ENCODE measurements at regions not wholly inside any gene's neighbourhood (a gene's known extent, or its start where the extent isn't known, plus 50 kb on each side); places are given as distances from the start of the nearest gene placed in this dataset.
"Not testable (repeated sequence)": the region's sequence is repeated elsewhere in the genome, so short reads cannot be mapped to it uniquely, and the experiment has no call there.

GRCh38 chr17:77509089-77509488, 368.3 kb downstream of the SEC14L1 start:
- DNase-seq, result no peak

- no peak for DNase-seq
These were observed 368.8 kb downstream of the SEC14L1 start for GRCh38 chr17:77509599-77509998.

DNA sequence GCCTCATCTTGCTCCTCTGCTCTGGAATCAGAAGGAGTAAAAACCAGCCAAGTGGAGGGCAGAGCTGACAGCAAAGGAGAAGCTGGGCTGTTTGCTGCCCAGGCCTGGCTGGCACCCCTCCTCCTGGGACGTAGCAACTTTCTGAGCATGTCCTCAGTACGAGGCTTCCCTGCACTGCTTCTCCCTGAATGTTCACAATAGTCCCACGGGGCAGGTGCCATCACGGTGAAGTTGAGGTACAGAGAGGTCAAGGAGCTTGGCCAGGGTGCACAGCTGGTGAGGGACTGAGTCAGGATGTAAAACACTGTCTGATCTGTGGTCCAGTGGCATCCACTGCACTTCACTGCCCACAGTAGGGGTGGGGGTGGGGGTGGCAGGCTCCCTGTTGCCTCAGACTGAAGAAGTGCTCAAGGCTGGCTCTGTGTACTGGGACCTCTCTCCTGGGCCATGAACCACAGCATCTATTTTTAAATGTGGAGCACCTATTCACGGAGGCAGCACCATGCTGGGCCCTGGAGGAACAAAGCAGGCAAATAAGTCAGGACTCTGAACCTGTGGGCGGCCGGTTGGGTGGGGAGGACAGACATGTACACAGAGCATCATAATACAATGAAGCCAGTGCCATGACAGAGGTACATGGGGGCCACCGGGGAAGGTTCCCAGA, 369.5 kb downstream of the SEC14L1 start:
- no peak for DNase-seq

- DNase-seq, result no peak
These were observed 370.8 kb downstream of the SEC14L1 start for GRCh38 chr17:77511514-77512061.

- no peak for DNase-seq
These were observed 371.5 kb downstream of the SEC14L1 start for GRCh38 chr17:77512062-77512946.

- no peak for DNase-seq
These were observed 372.3 kb downstream of the SEC14L1 start for GRCh38 chr17:77513045-77513444.

- DNase-seq, result no peak
These were observed 374.5 kb downstream of the SEC14L1 start for GRCh38 chr17:77515227-77515626.

GRCh38 chr17:77516902-77517301, 376.1 kb downstream of the SEC14L1 start:
- DNase-seq, result no peak

DNA sequence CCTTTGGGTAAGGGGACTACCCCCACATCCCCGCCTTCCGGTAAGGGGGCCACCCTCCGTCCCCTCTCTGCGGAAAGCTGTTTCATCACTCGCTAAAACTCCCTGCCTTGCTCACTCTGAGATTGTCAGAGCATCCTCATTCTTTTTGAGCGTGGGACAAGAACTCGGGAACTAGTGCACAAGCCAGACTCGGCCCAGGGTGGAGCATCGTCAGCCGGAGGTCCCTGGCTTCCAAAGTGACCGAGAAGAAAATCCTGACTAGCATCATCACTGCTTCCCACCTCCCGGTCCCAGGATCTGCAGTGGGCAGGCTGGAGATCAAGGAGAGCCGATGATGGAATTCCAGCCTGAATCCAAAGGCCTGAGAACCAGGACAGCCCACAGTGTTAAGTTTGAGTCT, 380.3 kb downstream of the SEC14L1 start:
- DNase-seq, result no peak

GRCh38 chr17:77523540-77523939, 382.8 kb downstream of the SEC14L1 start:
- DNase-seq, result no peak

DNA sequence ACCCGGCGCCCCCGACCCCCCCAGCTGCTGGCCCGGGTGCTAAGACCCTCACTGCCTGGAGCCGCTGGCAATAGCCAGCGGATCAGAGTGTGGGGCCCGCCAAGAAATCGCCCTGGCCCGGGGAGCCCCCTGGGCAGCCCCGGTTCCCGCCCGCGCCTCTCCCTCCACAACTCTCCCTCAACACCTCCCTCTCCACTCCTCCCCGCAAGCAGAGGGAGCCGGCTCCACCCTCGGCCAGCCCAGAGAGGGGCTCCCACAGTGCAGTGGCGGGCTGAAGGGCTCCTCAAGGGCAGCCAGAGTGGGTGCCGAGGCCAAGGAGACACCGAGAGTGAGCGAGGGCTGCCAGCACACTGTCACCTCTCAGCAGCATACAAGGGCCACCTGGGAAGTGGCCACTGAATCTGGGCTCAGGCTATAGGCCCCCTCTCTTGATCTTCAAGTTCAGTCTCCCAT, 385.5 kb downstream of the SEC14L1 start:
- DNase-seq, result no peak

DNA sequence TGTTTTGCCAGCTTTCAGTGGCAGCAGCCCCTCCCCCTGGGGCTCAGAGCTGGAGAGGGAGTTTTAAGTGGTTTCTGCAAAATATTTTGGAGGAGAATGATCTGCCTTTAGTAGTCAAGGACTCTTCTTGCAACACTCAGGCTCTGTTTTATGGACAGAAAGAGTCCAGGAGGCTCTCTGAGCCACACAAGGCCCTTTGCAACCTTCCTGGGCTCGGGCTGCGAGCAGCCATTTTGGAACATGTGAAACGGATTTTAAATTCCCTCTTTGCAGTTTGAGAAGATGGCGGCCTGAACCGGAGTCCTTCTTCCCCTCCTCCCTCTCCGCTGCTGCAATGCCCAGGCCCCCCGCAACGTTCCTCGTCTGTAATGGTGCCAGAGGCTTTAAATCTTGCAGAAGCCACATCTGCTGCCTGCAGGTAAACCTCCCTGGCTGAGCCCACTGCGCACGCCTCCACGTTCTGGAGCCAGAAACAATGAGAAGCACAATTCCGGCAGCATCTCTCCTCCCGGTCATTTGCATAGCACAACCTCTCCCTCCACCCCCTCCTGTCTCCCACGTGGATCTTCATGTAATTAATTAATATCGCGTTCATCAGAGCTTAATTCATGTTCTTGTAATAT, 386.1 kb downstream of the SEC14L1 start:
- no peak for DNase-seq

GRCh38 chr17:77527409-77527808, 386.6 kb downstream of the SEC14L1 start:
- DNase-seq, result no peak

GRCh38 chr17:77527836-77528505, 387.2 kb downstream of the SEC14L1 start:
- no peak for DNase-seq

DNA sequence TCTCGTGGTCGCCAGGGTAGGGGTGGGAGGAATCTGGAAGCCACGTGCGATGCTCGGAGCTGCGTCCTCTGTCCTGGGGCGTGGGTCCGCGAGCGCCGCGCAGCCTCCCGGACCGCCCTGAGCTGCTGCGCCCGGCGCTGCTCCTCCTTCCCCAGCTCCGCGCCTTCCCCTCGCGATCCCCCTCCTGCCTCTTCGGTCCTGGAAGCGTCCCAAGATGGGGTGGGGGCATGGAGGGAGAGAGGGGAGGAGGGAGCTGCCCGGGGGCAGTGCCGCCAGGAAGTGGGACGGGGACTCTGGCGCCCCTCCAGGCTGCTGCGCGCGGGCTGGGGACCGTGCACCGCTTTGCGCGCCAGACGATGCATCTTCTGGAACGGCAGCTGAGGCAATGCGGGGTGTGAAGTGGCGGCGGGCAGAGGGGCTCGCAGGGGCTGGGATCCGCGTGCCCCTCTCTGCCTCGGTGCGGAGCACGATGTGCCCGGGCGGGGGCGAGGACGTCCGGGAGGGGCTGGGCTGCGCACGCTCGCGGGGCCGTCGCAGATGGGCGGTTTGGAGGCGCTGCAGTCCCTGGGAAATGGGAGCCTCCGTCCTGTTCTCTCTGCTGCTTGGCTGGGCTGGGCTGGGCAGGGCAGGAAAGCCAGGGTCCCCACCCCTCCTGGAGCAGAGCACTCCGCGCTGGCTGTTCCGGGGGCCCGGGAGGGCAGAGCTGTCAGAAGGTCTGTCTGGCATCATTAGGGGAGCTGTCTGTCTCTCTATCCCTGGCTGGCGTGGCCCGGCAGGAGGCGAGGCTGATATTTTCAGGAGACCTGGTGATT, 388.0 kb downstream of the SEC14L1 start:
- no peak for DNase-seq

DNA sequence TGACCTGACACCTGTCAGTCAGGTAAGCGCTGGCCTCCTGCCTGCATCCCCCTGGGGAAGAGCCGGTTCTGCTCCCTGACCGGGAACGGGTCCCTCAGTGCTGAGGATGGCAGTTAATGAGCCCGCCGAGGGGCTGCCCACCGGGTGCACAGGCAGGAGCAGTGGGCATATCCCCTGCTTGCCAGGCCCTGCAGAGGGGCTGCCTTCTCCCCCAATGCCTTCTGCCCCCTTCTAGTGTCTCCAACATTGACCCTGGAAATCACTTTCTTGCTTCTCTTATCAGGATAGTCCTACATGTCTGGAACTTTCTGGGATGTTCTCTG, 388.5 kb downstream of the SEC14L1 start:
- DNase-seq, result no peak

DNA sequence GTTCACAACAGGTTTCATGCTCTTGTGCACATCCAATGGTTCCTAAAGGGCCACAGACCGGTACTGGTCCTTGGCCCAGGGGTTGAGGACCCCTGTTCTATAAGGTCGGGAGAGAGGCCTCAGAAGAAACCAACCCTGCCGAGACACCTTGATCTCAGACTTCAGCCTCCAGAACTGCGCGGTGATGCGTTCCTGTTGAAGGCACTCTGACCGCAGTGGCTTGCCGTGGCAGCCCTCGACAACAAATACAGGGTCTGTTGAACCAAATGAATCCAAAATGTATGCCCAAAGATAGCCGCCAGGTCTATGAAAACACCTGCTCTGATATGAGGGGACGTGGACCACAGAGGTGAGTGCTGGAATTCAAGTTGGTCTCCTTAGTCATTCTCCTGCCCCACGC, 389.8 kb downstream of the SEC14L1 start:
- no peak for DNase-seq

DNA sequence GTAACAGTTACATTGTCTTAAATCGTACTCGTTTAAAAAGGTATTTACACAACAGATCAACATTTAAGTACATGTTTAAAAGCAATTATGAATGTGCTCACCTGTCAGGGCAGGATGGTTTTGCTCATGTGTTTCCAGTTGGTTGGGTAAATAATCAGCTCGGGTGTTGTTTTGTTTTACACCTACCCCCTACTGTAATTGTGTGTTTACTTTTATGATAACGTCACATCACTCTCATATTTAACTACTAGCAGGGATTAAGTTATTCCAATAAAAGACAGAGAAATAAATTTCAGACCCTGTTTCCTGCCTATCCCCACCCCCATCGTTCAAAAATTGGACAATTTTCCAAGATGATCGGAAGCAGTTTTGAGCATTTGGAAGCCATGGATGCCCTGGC, 390.2 kb downstream of the SEC14L1 start:
- no peak for DNase-seq

DNA sequence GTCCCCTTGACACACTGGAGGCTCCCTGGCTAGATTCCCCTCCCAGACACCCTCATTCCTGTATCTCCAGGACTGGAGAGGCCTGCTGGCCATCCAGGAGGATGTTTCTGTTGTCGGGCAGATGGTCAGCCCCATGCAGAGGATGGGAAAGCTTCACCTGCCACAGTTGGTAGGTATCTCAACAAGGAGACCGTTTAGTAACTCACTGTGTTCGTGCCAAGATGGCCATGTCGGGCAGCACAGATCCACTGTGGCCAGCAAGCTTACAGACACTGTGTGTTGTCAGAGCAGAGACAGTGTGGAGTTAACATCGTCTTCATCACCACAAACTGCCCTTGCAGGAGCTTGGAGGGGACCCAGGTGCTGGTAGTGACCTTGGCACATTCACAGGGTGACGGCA, 390.9 kb downstream of the SEC14L1 start:
- DNase-seq, result no peak

GRCh38 chr17:77533697-77534096, 392.9 kb downstream of the SEC14L1 start:
- DNase-seq, result not testable (repeated sequence)

DNA sequence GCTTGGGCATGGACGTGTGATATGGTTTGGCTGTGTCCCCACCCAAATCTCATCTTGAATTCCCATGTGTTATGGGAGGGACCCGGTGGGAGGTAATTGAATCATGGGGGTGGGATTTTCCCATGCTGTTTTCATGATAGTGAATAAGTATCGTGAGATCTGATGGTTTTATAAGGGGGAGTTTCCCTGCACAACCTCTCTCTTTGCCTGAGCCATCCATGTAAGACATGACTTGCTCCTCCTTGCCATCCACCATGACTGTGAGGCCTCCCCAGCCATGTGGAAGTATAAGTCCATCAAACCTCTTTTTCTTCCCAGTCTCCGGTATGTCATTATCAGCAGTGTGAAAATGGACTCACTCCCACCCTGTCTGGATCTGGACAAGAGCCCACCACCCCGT, 393.4 kb downstream of the SEC14L1 start:
- no peak for DNase-seq

- DNase-seq, result no peak
These were observed 394.7 kb downstream of the SEC14L1 start for GRCh38 chr17:77535435-77535834.
